ENCODE measurements at regions not wholly inside any gene's neighbourhood (a gene's known extent, or its start where the extent isn't known, plus 50 kb on each side); places are given as distances from the start of the nearest gene placed in this dataset.

GRCh38 chr3:105157067-105157765, 209.5 kb upstream of the ALCAM start:
- DNase-seq = no peak

- no peak for DNase-seq
Measured at GRCh38 chr3:105157766-105158085, 209.0 kb upstream of the ALCAM start.

- no peak for DNase-seq
Measured at GRCh38 chr3:105158286-105158685, 208.4 kb upstream of the ALCAM start.

GRCh38 chr3:105162448-105162847, 204.3 kb upstream of the ALCAM start:
- no peak for DNase-seq

- DNase-seq = no peak
Measured at GRCh38 chr3:105166893-105167292, 199.8 kb upstream of the ALCAM start.

GRCh38 chr3:105170423-105170822, 196.3 kb upstream of the ALCAM start:
- DNase-seq = no peak

GRCh38 chr3:105174017-105174615, 192.6 kb upstream of the ALCAM start:
- no peak for DNase-seq

- DNase-seq = peak; percentile 26
Measured at GRCh38 chr3:105177576-105177975, 189.1 kb upstream of the ALCAM start.

- DNase-seq = no peak
Measured at GRCh38 chr3:105187344-105187743, 179.4 kb upstream of the ALCAM start.

GRCh38 chr3:105195260-105195659, 171.4 kb upstream of the ALCAM start:
- DNase-seq = no peak

GRCh38 chr3:105197863-105198262, 168.8 kb upstream of the ALCAM start:
- no peak for DNase-seq

- DNase-seq = no peak
Measured at GRCh38 chr3:105199217-105199616, 167.5 kb upstream of the ALCAM start.

- no peak for DNase-seq
Measured at GRCh38 chr3:105210141-105210540, 156.6 kb upstream of the ALCAM start.

- no peak for DNase-seq
Measured at GRCh38 chr3:105214590-105214989, 152.1 kb upstream of the ALCAM start.

GRCh38 chr3:105222568-105223093, 144.1 kb upstream of the ALCAM start:
- DNase-seq = no peak

- DNase-seq = no peak
Measured at GRCh38 chr3:105223815-105224214, 142.9 kb upstream of the ALCAM start.

GRCh38 chr3:105228696-105229095, 138.0 kb upstream of the ALCAM start:
- DNase-seq = no peak

GRCh38 chr3:105232553-105232952, 134.2 kb upstream of the ALCAM start:
- no peak for DNase-seq

- DNase-seq = no peak
Measured at GRCh38 chr3:105233010-105233409, 133.7 kb upstream of the ALCAM start.

GRCh38 chr3:105235221-105235620, 131.5 kb upstream of the ALCAM start:
- DNase-seq = no peak

GRCh38 chr3:105235785-105236184, 130.9 kb upstream of the ALCAM start:
- DNase-seq = no peak

- DNase-seq = no peak
Measured at GRCh38 chr3:105238367-105238766, 128.3 kb upstream of the ALCAM start.

- no peak for DNase-seq
Measured at GRCh38 chr3:105243076-105243475, 123.6 kb upstream of the ALCAM start.

GRCh38 chr3:105246536-105246935, 120.2 kb upstream of the ALCAM start:
- DNase-seq = no peak

GRCh38 chr3:105253225-105253624, 113.5 kb upstream of the ALCAM start:
- no peak for DNase-seq
